ENCODE measurements at regions not wholly inside any gene's neighbourhood (a gene's known extent, or its start where the extent isn't known, plus 50 kb on each side); places are given as distances from the start of the nearest gene placed in this dataset.
"Not testable (repeated sequence)": the region's sequence is repeated elsewhere in the genome, so short reads cannot be mapped to it uniquely, and the experiment has no call there.

- ChIA-PET POLR2A (no interaction called here), CTCF (interaction anchor here (1.5 kb wide), 1 partner anchor 140 kb away, joined by 3 read pairs; no protein-coding TSS in a partner anchor)
- Histone ChIP-seq H3K27me3 (ENCODE audit: control insufficient read depth, insufficient read depth, low read length) (no peaks in the 10 kb centered on the region), H3K27ac (ENCODE audit: low read depth, low read length) (no peak overlapping the region), H3K4me3 (ENCODE audit: low read depth, low read length) (no peak overlapping the region), H3K9me3 (ENCODE audit: control insufficient read depth, insufficient read depth, low read length) (no peaks in the 10 kb centered on the region)
- no peak for TF ChIP-seq CTCF (IDR thresholded peaks at IDR 0.05; ENCODE audit: low read depth, low read length)
- DNase-seq (ENCODE audit: low read depth, low spot score), result peak; percentile 18
These were observed 207.1 kb upstream of the FERD3L start for GRCh38 chr7:19352305-19352695.

- ChIA-PET POLR2A (no interaction called here), CTCF (interaction anchor here (1.5 kb wide), 1 partner anchor 140 kb away, joined by 3 read pairs; no protein-coding TSS in a partner anchor)
- no peak overlapping the region for H3K27ac ChIP-seq (ENCODE audit: low read depth, low read length)
These were observed 206.4 kb upstream of the FERD3L start for GRCh38 chr7:19351341-19352304.

GRCh38 chr7:19339512-19339911 is 194.3 kb upstream of the FERD3L start:
- Histone ChIP-seq H3K27ac (ENCODE audit: low read depth, low read length) (no peak overlapping the region), H3K9me3 (ENCODE audit: control insufficient read depth, insufficient read depth, low read length) (peaks cover 5% of the 10 kb centered on the region), H3K27me3 (ENCODE audit: control insufficient read depth, insufficient read depth, low read length) (no peaks in the 10 kb centered on the region), H3K4me3 (ENCODE audit: low read depth, low read length) (no peak overlapping the region)
- CTCF ChIA-PET, result no interaction called here
- POLR2A ChIA-PET, result no interaction called here
- DNase-seq (ENCODE audit: low read depth, low spot score), result no peak
- TF ChIP-seq CTCF (IDR thresholded peaks at IDR 0.05; ENCODE audit: low read depth, low read length), result no peak

More at GRCh38 chr7:19351341-19352304, 206.4 kb upstream of the FERD3L start:
- Histone ChIP-seq H3K27me3 (ENCODE audit: control insufficient read depth, insufficient read depth, low read length) (no peaks in the 10 kb centered on the region), H3K9me3 (ENCODE audit: control insufficient read depth, insufficient read depth, low read length) (no peaks in the 10 kb centered on the region), H3K4me3 (ENCODE audit: low read depth, low read length) (no peak overlapping the region)
- no peak for DNase-seq (ENCODE audit: low read depth, low spot score)
- TF ChIP-seq CTCF (IDR thresholded peaks at IDR 0.05; ENCODE audit: low read depth, low read length), result no peak

- CTCF ChIA-PET; H3K4me3 ChIP-seq (ENCODE audit: low read depth, low read length); H3K27ac ChIP-seq (ENCODE audit: low read depth, low read length); H3K9me3 ChIP-seq (ENCODE audit: control insufficient read depth, insufficient read depth, low read length); POLR2A ChIA-PET; DNase-seq (ENCODE audit: low read depth, low spot score); H3K27me3 ChIP-seq (ENCODE audit: control insufficient read depth, insufficient read depth, low read length): not testable (repeated sequence)
These were observed 193.3 kb upstream of the FERD3L start for GRCh38 chr7:19338512-19338911.

- Histone ChIP-seq H3K4me3 (ENCODE audit: low read depth, low read length) (no peak overlapping the region), H3K9me3 (ENCODE audit: control insufficient read depth, insufficient read depth, low read length) (peaks cover 5% of the 10 kb centered on the region), H3K27ac (ENCODE audit: low read depth, low read length) (no peak overlapping the region), H3K27me3 (ENCODE audit: control insufficient read depth, insufficient read depth, low read length) (no peaks in the 10 kb centered on the region)
- ChIA-PET POLR2A (no interaction called here), CTCF (no interaction called here)
- DNase-seq (ENCODE audit: low read depth, low spot score), result no peak
- no peak for TF ChIP-seq CTCF (IDR thresholded peaks at IDR 0.05; ENCODE audit: low read depth, low read length)
These were observed 191.7 kb upstream of the FERD3L start for GRCh38 chr7:19336836-19337383.
